ENCODE measurements at regions not wholly inside any gene's neighbourhood (a gene's known extent, or its start where the extent isn't known, plus 50 kb on each side); places are given as distances from the start of the nearest gene placed in this dataset.

DNA sequence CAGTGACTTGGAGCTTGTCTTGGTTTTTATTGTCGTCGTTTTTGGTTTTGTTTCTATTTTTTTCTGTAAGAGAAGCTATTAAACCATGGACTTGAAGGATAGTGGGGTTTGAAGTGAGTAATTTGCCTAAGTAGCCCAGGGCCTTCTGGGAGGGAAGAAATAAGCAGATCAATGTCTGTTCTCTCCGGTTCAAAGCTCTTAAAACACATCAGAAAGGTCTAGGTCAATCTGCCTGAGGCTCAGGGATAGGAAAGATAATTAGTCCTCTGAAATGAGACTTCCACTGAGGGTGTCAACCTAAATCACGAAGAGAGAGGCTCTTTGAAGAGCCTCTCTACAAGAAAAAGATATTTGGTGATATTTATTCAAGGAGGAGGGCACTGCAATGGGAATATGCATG, 178.0 kb downstream of the MATN1 start:
- Histone ChIP-seq H3K9me2 (replicated peaks; ENCODE audit: control insufficient read depth, low read length) (no peaks in the 10 kb centered on the region), H3K27ac (ENCODE audit: low read depth, low read length) (no peak overlapping the region), H3K4me1 (ENCODE audit: control insufficient read depth, low read length) (no peaks in the 10 kb centered on the region), H3K36me3 (ENCODE audit: control insufficient read depth, low read length) (no peaks in the 10 kb centered on the region), H3K79me2 (ENCODE audit: control insufficient read depth, low read length) (no peaks in the 10 kb centered on the region), H3K4me3 (ENCODE audit: low read length) (no peak overlapping the region), H3K9me3 (ENCODE audit: control insufficient read depth, insufficient read depth, low read length) (no peaks in the 10 kb centered on the region), H3F3A (ENCODE audit: control insufficient read depth, insufficient read depth) (no peaks in the 10 kb centered on the region), H3K4me2 (ENCODE audit: low read length) (no peak overlapping the region), H4K20me1 (ENCODE audit: control insufficient read depth, insufficient read depth, low read depth, low read length) (no peaks in the 10 kb centered on the region), H3K27me3 (ENCODE audit: control insufficient read depth, low read length) (no peaks in the 10 kb centered on the region)
- TF ChIP-seq CTCF (IDR thresholded peaks at IDR 0.05; ENCODE audit: low read depth, low read length, poor library complexity, severe bottlenecking) = no peak
- no peak for TF ChIP-seq EZH2phosphoT487 (IDR thresholded peaks at IDR 0.05; ENCODE audit: borderline replicate concordance, low read length)

DNA sequence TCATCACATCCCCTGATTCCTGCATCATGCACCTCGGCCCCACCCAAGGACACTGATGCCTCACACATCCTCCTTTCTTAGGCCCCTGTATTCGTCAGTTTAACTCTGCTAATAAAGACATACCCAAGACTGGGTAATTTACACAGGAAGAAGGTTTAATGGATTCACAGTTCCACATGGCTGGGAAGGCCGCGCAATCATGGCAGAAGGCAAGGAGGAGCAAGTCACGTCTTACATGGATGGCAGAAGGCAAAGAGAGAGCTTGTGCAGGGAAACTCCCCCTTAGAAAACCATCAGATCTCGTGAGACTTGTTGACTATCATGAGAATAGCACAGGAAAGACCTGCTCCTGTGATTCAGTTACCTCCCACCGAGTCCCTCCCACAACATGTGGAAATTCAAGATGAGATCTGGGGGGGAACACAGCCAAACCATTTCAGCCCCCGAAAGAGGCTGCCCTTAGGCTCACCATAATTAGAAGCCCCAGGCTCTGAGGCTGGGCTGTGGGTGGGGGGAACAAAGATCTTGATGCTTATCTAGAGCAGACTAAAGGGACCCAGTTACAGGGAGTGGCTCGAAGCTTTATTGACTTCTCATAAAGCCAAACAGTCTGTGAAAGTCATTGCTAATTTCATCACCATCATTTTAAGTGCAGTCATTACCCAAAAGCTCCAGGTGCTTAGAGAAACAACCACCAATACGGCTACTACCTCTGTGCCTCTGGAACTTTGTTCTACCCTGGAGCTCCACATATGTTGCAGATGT, 181.5 kb downstream of the MATN1 start:
- H3K79me2 ChIP-seq (ENCODE audit: control insufficient read depth, low read length) = no peaks in the 10 kb centered on the region
- no peaks in the 10 kb centered on the region for H3K36me3 ChIP-seq (ENCODE audit: control insufficient read depth, low read length)
- H3K4me2 ChIP-seq (ENCODE audit: low read length) = no peak overlapping the region
- no peaks in the 10 kb centered on the region for H3K9me2 ChIP-seq (replicated peaks; ENCODE audit: control insufficient read depth, low read length)
- no peaks in the 10 kb centered on the region for H3K27me3 ChIP-seq (ENCODE audit: control insufficient read depth, low read length)
- no peaks in the 10 kb centered on the region for H3F3A ChIP-seq (ENCODE audit: control insufficient read depth, insufficient read depth)
- no peaks in the 10 kb centered on the region for H4K20me1 ChIP-seq (ENCODE audit: control insufficient read depth, insufficient read depth, low read depth, low read length)
- H3K4me1 ChIP-seq (ENCODE audit: control insufficient read depth, low read length) = no peaks in the 10 kb centered on the region
- H3K27ac ChIP-seq (ENCODE audit: low read depth, low read length) = no peak overlapping the region
- H3K4me3 ChIP-seq (ENCODE audit: low read length) = no peak overlapping the region
- H3K9me3 ChIP-seq (ENCODE audit: control insufficient read depth, insufficient read depth, low read length) = no peaks in the 10 kb centered on the region
- TF ChIP-seq EZH2phosphoT487 (IDR thresholded peaks at IDR 0.05; ENCODE audit: borderline replicate concordance, low read length) (no peak), CTCF (IDR thresholded peaks at IDR 0.05; ENCODE audit: low read depth, low read length, poor library complexity, severe bottlenecking) (no peak)

DNA sequence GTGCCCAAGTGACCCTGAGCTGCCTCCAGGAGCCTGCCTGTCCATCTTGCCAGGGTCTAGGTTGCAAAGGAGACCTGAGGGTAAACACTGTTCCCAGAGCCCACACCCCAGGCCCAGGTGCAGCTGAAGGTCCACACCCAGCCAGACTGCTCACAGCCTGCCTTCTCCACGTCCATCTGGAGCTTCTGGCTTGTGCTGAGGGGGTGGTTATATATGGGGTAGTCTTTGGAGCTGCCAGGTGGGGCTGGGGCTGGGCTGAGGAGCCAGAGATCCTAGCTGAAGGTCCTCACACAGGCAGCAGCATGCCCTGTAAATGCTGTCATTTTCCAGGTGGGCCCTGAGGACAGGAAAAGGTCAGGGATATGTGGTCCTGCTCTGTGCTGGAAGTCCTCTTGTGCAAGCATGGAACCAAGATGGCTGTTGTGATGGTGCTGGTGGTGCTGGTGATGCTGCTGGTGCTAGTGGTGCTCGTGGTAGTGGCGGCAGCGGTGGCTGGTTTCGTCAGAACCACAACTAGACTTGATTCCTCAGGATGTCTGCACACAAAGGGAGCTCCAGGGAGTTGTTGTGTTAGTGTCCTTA, 182.7 kb downstream of the MATN1 start:
- Histone ChIP-seq H3K9me3 (ENCODE audit: control insufficient read depth, insufficient read depth, low read length) (no peaks in the 10 kb centered on the region), H3F3A (ENCODE audit: control insufficient read depth, insufficient read depth) (no peaks in the 10 kb centered on the region), H3K27me3 (ENCODE audit: control insufficient read depth, low read length) (no peaks in the 10 kb centered on the region), H3K9me2 (replicated peaks; ENCODE audit: control insufficient read depth, low read length) (no peaks in the 10 kb centered on the region), H3K4me1 (ENCODE audit: control insufficient read depth, low read length) (no peaks in the 10 kb centered on the region), H3K4me2 (ENCODE audit: low read length) (no peak overlapping the region), H3K79me2 (ENCODE audit: control insufficient read depth, low read length) (no peaks in the 10 kb centered on the region), H3K4me3 (ENCODE audit: low read length) (no peak overlapping the region), H4K20me1 (ENCODE audit: control insufficient read depth, insufficient read depth, low read depth, low read length) (no peaks in the 10 kb centered on the region), H3K27ac (ENCODE audit: low read depth, low read length) (no peak overlapping the region), H3K36me3 (ENCODE audit: control insufficient read depth, low read length) (no peaks in the 10 kb centered on the region)
- no peak for TF ChIP-seq CTCF (IDR thresholded peaks at IDR 0.05; ENCODE audit: low read depth, low read length, poor library complexity, severe bottlenecking)
- no peak for TF ChIP-seq EZH2phosphoT487 (IDR thresholded peaks at IDR 0.05; ENCODE audit: borderline replicate concordance, low read length)
